ENCODE measurements at regions not wholly inside any gene's neighbourhood (a gene's known extent, or its start where the extent isn't known, plus 50 kb on each side); places are given as distances from the start of the nearest gene placed in this dataset.

DNA sequence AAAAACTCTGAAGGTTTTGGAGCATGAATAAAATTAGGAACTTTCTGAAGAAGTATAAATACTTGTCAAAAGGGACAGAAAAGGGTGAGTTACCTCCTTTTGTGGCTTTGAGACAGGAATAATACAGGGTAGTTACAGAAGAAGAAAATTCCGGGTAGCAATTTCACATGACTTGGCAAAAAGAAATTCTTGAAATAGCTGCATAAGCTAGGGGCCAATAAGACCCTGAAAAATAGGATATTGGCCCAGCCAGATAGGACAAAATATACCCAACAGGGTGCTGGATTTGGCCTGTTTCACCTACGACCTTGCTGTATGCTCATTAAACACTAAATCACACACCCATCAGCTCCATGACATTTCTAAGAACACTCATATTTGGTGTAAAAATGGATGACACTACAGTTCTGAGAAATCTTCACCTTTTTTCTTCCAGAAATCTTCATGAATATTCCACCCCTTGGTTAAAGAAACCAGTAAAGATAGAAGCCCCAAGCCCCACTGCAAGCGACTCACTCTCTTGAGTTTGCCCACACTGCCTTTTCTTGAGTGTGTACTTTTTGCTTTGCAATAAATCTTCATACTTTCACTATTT, 362.7 kb downstream of the SEMA3D start:
- H3K4me1 ChIP-seq: no peaks in the 10 kb centered on the region
- H3K4me3 Mint-ChIP-seq: no peak overlapping the region
- TF ChIP-seq, protein P1, sequence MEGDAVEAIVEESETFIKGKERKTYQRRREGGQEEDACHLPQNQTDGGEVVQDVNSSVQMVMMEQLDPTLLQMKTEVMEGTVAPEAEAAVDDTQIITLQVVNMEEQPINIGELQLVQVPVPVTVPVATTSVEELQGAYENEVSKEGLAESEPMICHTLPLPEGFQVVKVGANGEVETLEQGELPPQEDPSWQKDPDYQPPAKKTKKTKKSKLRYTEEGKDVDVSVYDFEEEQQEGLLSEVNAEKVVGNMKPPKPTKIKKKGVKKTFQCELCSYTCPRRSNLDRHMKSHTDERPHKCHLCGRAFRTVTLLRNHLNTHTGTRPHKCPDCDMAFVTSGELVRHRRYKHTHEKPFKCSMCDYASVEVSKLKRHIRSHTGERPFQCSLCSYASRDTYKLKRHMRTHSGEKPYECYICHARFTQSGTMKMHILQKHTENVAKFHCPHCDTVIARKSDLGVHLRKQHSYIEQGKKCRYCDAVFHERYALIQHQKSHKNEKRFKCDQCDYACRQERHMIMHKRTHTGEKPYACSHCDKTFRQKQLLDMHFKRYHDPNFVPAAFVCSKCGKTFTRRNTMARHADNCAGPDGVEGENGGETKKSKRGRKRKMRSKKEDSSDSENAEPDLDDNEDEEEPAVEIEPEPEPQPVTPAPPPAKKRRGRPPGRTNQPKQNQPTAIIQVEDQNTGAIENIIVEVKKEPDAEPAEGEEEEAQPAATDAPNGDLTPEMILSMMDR (IDR thresholded peaks at IDR 0.05): no peak
- H3K9ac ChIP-seq: no peak overlapping the region
- no peaks in the 10 kb centered on the region for H3K4me1 Mint-ChIP-seq
- H3K27ac Mint-ChIP-seq: no peak overlapping the region
- H3K36me3 Mint-ChIP-seq: no peaks in the 10 kb centered on the region
- no peaks in the 10 kb centered on the region for H3K9me3 ChIP-seq (ENCODE audit: low read depth)
- no peak overlapping the region for H3K4me2 ChIP-seq
- no peaks in the 10 kb centered on the region for H3K9me3 Mint-ChIP-seq
- H3K27ac ChIP-seq: no peak overlapping the region
- H3K27me3 Mint-ChIP-seq (ENCODE audit: insufficient read depth, low read depth): peaks cover under 1% of the 10 kb centered on the region
- H2AFZ ChIP-seq (replicated peaks): no peak overlapping the region
- H4K20me1 ChIP-seq (ENCODE audit: low read depth): no peaks in the 10 kb centered on the region
- DNase-seq (ENCODE audit: low spot score): no peak
- no peaks in the 10 kb centered on the region for H3K36me3 ChIP-seq
- no peak overlapping the region for H3K4me3 ChIP-seq
- no peaks in the 10 kb centered on the region for H3F3A ChIP-seq (ENCODE audit: low read depth)
- no peaks in the 10 kb centered on the region for H3K27me3 ChIP-seq
- no peaks in the 10 kb centered on the region for H3K79me2 ChIP-seq (ENCODE audit: low read depth)

DNA sequence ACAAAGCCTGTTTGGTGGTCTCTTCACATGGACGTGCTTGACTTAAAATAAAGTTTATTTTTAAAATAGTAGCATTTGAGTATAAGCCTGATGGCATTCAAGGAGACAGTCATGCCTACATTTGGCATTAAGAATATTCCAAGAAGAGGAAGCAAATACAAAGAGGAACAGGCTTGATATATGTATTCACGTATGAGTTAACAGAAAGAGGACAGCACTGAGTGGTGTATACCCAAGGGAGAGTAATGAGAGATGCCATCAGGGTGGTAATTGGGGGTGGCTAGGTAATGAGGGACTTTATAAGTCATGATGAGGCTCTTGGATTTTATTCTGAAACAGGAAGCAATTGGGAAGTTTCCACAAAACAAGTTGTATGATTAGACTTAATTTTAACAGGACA, 363.3 kb downstream of the SEMA3D start:
- Mint-ChIP-seq H3K36me3 (no peaks in the 10 kb centered on the region), H3K4me1 (no peaks in the 10 kb centered on the region), H3K4me3 (no peak overlapping the region), H3K27ac (no peak overlapping the region), H3K9me3 (no peaks in the 10 kb centered on the region), H3K27me3 (ENCODE audit: insufficient read depth, low read depth) (no peaks in the 10 kb centered on the region)
- TF ChIP-seq EZH2phosphoT487 (IDR thresholded peaks at IDR 0.05) (no peak), EZH2 (IDR thresholded peaks at IDR 0.05) (no peak)
- TF ChIP-seq, protein P1 (IDR thresholded peaks at IDR 0.05): no peak
- DNase-seq (ENCODE audit: low spot score): no peak
- Histone ChIP-seq H4K20me1 (ENCODE audit: low read depth) (no peaks in the 10 kb centered on the region), H3K36me3 (no peaks in the 10 kb centered on the region), H3F3A (ENCODE audit: low read depth) (no peaks in the 10 kb centered on the region), H3K27ac (no peak overlapping the region), H3K4me2 (no peak overlapping the region), H2AFZ (replicated peaks) (no peak overlapping the region), H3K9ac (no peak overlapping the region), H3K4me1 (no peaks in the 10 kb centered on the region), H3K4me3 (no peak overlapping the region), H3K9me3 (ENCODE audit: low read depth) (no peaks in the 10 kb centered on the region), H3K27me3 (no peaks in the 10 kb centered on the region), H3K79me2 (ENCODE audit: low read depth) (no peaks in the 10 kb centered on the region)

DNA sequence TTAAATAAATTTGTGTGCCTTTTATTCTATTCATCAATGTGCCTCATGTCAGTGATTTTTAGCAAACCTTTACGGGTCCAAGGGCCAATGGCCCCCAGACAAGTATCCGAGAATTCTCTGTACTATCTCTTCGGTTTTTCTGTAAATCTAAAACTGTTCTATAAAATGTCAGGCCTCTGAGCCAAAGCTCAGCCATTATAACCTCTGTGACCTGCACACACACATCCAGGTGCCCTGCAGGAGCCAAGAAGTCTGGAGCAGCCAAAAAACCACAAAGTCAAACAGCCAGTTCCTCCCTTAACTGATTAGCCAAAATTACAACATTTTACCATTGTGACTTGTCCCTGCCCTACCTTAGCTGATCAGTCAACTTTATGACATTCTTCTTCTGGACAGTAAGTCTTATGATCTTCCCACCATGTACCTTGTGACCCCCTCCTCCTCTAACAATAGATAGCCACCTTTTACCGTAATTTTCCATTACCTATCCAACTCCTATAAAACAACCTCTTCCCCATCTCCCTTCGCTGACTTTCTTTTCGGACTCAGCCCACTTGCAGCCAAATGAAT, 363.8 kb downstream of the SEMA3D start:
- H2AFZ ChIP-seq (replicated peaks): no peak overlapping the region
- TF ChIP-seq, protein P1 (IDR thresholded peaks at IDR 0.05): no peak
- TF ChIP-seq EZH2 (IDR thresholded peaks at IDR 0.05) (no peak), EZH2phosphoT487 (IDR thresholded peaks at IDR 0.05) (no peak)
- no peaks in the 10 kb centered on the region for H3K4me1 ChIP-seq

More for the DNA sequence above, 363.8 kb downstream of the SEMA3D start:
- H3K79me2 ChIP-seq (ENCODE audit: low read depth): no peaks in the 10 kb centered on the region
- Mint-ChIP-seq H3K27me3 (ENCODE audit: insufficient read depth, low read depth) (no peaks in the 10 kb centered on the region), H3K4me1 (no peaks in the 10 kb centered on the region), H3K36me3 (no peaks in the 10 kb centered on the region), H3K27ac (no peak overlapping the region), H3K9me3 (no peaks in the 10 kb centered on the region), H3K4me3 (no peak overlapping the region)
- no peak overlapping the region for H3K27ac ChIP-seq
- no peak overlapping the region for H3K4me2 ChIP-seq
- H3F3A ChIP-seq (ENCODE audit: low read depth): no peaks in the 10 kb centered on the region
- no peaks in the 10 kb centered on the region for H4K20me1 ChIP-seq (ENCODE audit: low read depth)
- no peak for DNase-seq (ENCODE audit: low spot score)
- no peaks in the 10 kb centered on the region for H3K27me3 ChIP-seq
- H3K36me3 ChIP-seq: no peaks in the 10 kb centered on the region
- H3K4me3 ChIP-seq: no peak overlapping the region
- no peak overlapping the region for H3K9ac ChIP-seq
- no peaks in the 10 kb centered on the region for H3K9me3 ChIP-seq (ENCODE audit: low read depth)

Measured in neural progenitor cell (in vitro differentiated cells).